ENCODE measurements at regions not wholly inside any gene's neighbourhood (a gene's known extent, or its start where the extent isn't known, plus 50 kb on each side); places are given as distances from the start of the nearest gene placed in this dataset.

DNA sequence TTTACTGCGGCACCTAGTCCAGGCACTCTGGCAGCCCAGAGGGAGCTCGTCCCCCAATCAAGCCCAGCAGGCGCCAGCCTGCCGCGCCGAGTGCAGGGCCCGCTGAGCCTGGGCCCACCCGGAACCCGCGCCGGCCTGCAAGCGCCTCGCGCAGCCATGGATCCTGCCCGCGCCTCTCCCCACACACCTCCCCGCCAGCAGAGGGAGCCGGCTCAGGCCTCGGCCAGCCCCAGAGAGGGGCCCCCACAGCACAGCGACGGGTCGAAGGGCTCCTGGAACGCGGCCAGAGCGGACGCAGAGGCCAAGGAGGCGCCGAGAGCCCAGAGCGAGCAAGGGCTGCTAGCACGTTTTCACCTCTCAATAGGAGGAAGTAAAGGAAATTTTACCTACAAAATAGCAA is 767.0 kb downstream of the MRPL39 start:
- TF ChIP-seq MAFK (IDR thresholded peaks at IDR 0.05; ENCODE audit: low read depth, low read length): no peak
- TF ChIP-seq EZH2 (IDR thresholded peaks at IDR 0.05; ENCODE audit: low read depth, low read length, severe bottlenecking): no peak
- no peak for TF ChIP-seq TAF1 (IDR thresholded peaks at IDR 0.05; ENCODE audit: low read depth, low read length)
- TF ChIP-seq, protein P1, sequence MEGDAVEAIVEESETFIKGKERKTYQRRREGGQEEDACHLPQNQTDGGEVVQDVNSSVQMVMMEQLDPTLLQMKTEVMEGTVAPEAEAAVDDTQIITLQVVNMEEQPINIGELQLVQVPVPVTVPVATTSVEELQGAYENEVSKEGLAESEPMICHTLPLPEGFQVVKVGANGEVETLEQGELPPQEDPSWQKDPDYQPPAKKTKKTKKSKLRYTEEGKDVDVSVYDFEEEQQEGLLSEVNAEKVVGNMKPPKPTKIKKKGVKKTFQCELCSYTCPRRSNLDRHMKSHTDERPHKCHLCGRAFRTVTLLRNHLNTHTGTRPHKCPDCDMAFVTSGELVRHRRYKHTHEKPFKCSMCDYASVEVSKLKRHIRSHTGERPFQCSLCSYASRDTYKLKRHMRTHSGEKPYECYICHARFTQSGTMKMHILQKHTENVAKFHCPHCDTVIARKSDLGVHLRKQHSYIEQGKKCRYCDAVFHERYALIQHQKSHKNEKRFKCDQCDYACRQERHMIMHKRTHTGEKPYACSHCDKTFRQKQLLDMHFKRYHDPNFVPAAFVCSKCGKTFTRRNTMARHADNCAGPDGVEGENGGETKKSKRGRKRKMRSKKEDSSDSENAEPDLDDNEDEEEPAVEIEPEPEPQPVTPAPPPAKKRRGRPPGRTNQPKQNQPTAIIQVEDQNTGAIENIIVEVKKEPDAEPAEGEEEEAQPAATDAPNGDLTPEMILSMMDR (IDR thresholded peaks at IDR 0.05; ENCODE audit: control extremely low read depth in 1 of 3, insufficient read depth in 1 of 3, low read depth in 1 of 3, low read length in 3 of 3): peak; percentile 9 to 32 (median 24); a peak in 3 of 4 replicates
- TF ChIP-seq HDAC2 (IDR thresholded peaks at IDR 0.05; ENCODE audit: borderline replicate concordance in 1 of 2, low read depth in 2 of 2, low read length in 2 of 2): no peak
- TF ChIP-seq YY1 (IDR thresholded peaks at IDR 0.05; ENCODE audit: low read depth, low read length): no peak
- no peak for TF ChIP-seq POLR2A (IDR thresholded peaks at IDR 0.05; ENCODE audit: control extremely low read depth in 1 of 2, low read depth in 2 of 2, low read length in 2 of 2)
- TF ChIP-seq BRCA1 (IDR thresholded peaks at IDR 0.05; ENCODE audit: low read depth, low read length): no peak
- no peak for TF ChIP-seq PHF8 (conservative IDR thresholded peaks at IDR 0.05; ENCODE audit: low read depth, low read length)
- no peak for TF ChIP-seq CREB1 (IDR thresholded peaks at IDR 0.05)
- no peak for TF ChIP-seq EP300 (IDR thresholded peaks at IDR 0.05; ENCODE audit: borderline replicate concordance in 1 of 2, low read depth in 2 of 2, low read length in 2 of 2)
